ENCODE measurements at regions not wholly inside any gene's neighbourhood (a gene's known extent, or its start where the extent isn't known, plus 50 kb on each side); places are given as distances from the start of the nearest gene placed in this dataset.

DNA sequence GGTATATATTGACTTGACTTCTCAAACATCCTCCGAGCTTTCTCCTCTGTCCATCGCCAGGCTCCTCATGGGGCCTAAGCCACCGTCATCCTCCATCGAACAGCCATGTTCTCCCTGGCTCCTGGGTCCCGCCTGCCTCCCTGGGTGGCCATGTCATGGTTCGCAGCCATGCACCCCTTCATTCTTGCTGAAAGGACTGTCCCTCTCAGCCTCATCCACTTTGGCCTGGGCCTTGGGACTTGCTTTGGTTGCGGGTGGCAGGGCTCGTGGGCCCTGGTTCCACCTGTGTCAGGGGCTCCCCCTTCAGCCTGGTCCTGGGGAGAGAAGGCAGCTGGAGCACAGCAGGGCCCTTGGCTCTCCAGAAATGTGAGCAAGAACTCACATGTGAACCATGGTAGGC is 183.8 kb downstream of the KATNAL1 start:
- H3K36me3 ChIP-seq = no peaks in the 10 kb centered on the region
- H3K9me3 ChIP-seq = no peaks in the 10 kb centered on the region
- H3K4me3 ChIP-seq = no peak overlapping the region
- H3K4me1 ChIP-seq = peaks cover 0 to 6% (median 0%) of the 10 kb centered on the region in 9 donors
- no peak for DNase-seq
- intact Hi-C loops (cut with DNase I) = no loop called here
- 95 to 96% methylated on average over 8 of the region's 8 CpGs for WGBS, 2 donors
- ATAC-seq = no peak
- no peak overlapping the region for H3K27ac ChIP-seq
- peaks cover 0 to 36% (median 12%) of the 10 kb centered on the region in 7 donors for H3K27me3 ChIP-seq
- no peak for TF ChIP-seq CTCF (IDR thresholded peaks at IDR 0.05)

- H3K27ac ChIP-seq = no peak overlapping the region
- intact Hi-C loops (cut with DNase I) = no loop called here
- DNase-seq (no peak), ATAC-seq (no peak)
- no peaks in the 10 kb centered on the region for H3K36me3 ChIP-seq
- TF ChIP-seq CTCF (IDR thresholded peaks at IDR 0.05) = no peak
- no peaks in the 10 kb centered on the region for H3K9me3 ChIP-seq
- H3K4me1 ChIP-seq = no peaks in the 10 kb centered on the region
- no peak overlapping the region for H3K4me3 ChIP-seq
- H3K27me3 ChIP-seq = peaks cover 0 to 48% (median 12%) of the 10 kb centered on the region in 7 donors
These were observed 185.7 kb downstream of the KATNAL1 start for GRCh38 chr13:30121666-30122065.

- peaks cover 0 to 48% (median 12%) of the 10 kb centered on the region in 7 donors for H3K27me3 ChIP-seq
- no peaks in the 10 kb centered on the region for H3K9me3 ChIP-seq
- no peak overlapping the region for H3K4me3 ChIP-seq
- 66 to 89% methylated on average over 2 of the region's 2 CpGs for WGBS, 2 donors
- intact Hi-C loops (cut with DNase I) = no loop called here
- no peak for TF ChIP-seq CTCF (IDR thresholded peaks at IDR 0.05)
- ATAC-seq (no peak), DNase-seq (no peak)
- no peaks in the 10 kb centered on the region for H3K4me1 ChIP-seq
- no peak overlapping the region for H3K27ac ChIP-seq
- H3K36me3 ChIP-seq = no peaks in the 10 kb centered on the region
These were observed 186.1 kb downstream of the KATNAL1 start for GRCh38 chr13:30121244-30121643.

GRCh38 chr13:30120133-30120822 is 187.1 kb downstream of the KATNAL1 start:
- DNase-seq (no peak), ATAC-seq (no peak)
- WGBS, 2 donors = 86 to 93% methylated on average over 1 of the region's 1 CpG
- H3K4me3 ChIP-seq = no peak overlapping the region
- TF ChIP-seq CTCF (IDR thresholded peaks at IDR 0.05) = no peak
- no peaks in the 10 kb centered on the region for H3K36me3 ChIP-seq
- H3K9me3 ChIP-seq = no peaks in the 10 kb centered on the region
- H3K27me3 ChIP-seq = peaks cover 0 to 48% (median 12%) of the 10 kb centered on the region in 7 donors
- H3K4me1 ChIP-seq = peaks cover 0 to 6% (median 5%) of the 10 kb centered on the region in 9 donors
- H3K27ac ChIP-seq = no peak overlapping the region
- intact Hi-C loops (cut with DNase I) = no loop called here
